ENCODE measurements at regions not wholly inside any gene's neighbourhood (a gene's known extent, or its start where the extent isn't known, plus 50 kb on each side); places are given as distances from the start of the nearest gene placed in this dataset.

DNA sequence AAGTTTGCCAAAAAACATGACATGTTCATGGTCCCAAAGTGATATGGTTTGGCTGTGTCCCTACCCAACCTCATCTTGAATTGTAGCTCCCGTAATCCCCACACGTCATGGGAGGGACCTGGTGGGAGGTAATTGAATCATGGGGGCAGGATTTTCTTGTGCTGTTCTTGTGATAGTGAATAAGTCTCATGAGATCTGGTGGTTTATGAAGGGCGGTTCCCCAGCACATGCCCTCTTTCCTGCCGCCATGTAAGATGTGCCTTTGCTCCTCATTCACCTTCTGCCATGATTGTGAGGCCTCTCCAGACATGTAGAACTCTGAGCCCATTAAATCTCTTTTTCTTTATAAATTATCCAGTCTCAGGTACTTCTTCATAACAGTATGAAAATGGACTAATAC is 322.1 kb downstream of the MED10 start (continued):
- TF ChIP-seq, protein P1, sequence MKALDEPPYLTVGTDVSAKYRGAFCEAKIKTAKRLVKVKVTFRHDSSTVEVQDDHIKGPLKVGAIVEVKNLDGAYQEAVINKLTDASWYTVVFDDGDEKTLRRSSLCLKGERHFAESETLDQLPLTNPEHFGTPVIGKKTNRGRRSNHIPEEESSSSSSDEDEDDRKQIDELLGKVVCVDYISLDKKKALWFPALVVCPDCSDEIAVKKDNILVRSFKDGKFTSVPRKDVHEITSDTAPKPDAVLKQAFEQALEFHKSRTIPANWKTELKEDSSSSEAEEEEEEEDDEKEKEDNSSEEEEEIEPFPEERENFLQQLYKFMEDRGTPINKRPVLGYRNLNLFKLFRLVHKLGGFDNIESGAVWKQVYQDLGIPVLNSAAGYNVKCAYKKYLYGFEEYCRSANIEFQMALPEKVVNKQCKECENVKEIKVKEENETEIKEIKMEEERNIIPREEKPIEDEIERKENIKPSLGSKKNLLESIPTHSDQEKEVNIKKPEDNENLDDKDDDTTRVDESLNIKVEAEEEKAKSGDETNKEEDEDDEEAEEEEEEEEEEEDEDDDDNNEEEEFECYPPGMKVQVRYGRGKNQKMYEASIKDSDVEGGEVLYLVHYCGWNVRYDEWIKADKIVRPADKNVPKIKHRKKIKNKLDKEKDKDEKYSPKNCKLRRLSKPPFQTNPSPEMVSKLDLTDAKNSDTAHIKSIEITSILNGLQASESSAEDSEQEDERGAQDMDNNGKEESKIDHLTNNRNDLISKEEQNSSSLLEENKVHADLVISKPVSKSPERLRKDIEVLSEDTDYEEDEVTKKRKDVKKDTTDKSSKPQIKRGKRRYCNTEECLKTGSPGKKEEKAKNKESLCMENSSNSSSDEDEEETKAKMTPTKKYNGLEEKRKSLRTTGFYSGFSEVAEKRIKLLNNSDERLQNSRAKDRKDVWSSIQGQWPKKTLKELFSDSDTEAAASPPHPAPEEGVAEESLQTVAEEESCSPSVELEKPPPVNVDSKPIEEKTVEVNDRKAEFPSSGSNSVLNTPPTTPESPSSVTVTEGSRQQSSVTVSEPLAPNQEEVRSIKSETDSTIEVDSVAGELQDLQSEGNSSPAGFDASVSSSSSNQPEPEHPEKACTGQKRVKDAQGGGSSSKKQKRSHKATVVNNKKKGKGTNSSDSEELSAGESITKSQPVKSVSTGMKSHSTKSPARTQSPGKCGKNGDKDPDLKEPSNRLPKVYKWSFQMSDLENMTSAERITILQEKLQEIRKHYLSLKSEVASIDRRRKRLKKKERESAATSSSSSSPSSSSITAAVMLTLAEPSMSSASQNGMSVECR (CRISPR knock-in tag; IDR thresholded peaks at IDR 0.05; ENCODE audit: borderline replicate concordance) = no peak
- TF ChIP-seq ZNF671 (CRISPR knock-in tag; IDR thresholded peaks at IDR 0.05) (no peak), ZNF263 (CRISPR knock-in tag; IDR thresholded peaks at IDR 0.05; ENCODE audit: low read depth) (no peak), RELA (CRISPR knock-in tag; IDR thresholded peaks at IDR 0.05; ENCODE audit: borderline replicate concordance) (no peak)
- TF ChIP-seq, protein P2, sequence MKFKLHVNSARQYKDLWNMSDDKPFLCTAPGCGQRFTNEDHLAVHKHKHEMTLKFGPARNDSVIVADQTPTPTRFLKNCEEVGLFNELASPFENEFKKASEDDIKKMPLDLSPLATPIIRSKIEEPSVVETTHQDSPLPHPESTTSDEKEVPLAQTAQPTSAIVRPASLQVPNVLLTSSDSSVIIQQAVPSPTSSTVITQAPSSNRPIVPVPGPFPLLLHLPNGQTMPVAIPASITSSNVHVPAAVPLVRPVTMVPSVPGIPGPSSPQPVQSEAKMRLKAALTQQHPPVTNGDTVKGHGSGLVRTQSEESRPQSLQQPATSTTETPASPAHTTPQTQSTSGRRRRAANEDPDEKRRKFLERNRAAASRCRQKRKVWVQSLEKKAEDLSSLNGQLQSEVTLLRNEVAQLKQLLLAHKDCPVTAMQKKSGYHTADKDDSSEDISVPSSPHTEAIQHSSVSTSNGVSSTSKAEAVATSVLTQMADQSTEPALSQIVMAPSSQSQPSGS (CRISPR knock-in tag; IDR thresholded peaks at IDR 0.05; ENCODE audit: borderline replicate concordance, low read depth) = no peak

DNA sequence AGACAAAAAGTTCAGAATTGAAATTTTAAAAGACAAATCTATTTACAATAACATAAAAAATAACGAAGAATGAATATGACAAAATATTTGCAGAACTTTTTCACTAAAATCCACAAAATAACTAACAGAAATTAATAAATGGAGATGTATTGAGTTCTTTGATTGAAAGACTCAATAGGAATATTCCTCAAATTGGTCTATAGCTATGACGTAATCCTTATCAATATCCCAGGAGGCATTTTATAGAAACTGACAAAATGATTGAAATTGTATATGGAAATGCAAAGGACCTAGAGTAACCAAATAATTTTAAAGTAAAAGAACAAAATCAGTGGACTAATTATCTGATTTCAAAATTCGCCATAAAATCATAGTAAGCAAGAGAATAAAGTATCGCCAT is 328.7 kb downstream of the MED10 start:
- Mint-ChIP-seq H3K4me3 (no peak overlapping the region), H3K9me3 (peaks cover 15% of the 10 kb centered on the region), H3K36me3 (no peaks in the 10 kb centered on the region), H3K4me1 (peaks cover 5% of the 10 kb centered on the region; the same call in 1 of the 2 replicates), H3K27me3 (ENCODE audit: low read depth) (no peaks in the 10 kb centered on the region; the same call in 1 of the 2 replicates), H3K27ac (no peak overlapping the region)
- ChIA-PET CTCF (no interaction called here), POLR2A (no interaction called here)
- DNase-seq (ENCODE audit: low spot score) (no peak), ATAC-seq (no peak)
- TF ChIP-seq, protein P3, sequence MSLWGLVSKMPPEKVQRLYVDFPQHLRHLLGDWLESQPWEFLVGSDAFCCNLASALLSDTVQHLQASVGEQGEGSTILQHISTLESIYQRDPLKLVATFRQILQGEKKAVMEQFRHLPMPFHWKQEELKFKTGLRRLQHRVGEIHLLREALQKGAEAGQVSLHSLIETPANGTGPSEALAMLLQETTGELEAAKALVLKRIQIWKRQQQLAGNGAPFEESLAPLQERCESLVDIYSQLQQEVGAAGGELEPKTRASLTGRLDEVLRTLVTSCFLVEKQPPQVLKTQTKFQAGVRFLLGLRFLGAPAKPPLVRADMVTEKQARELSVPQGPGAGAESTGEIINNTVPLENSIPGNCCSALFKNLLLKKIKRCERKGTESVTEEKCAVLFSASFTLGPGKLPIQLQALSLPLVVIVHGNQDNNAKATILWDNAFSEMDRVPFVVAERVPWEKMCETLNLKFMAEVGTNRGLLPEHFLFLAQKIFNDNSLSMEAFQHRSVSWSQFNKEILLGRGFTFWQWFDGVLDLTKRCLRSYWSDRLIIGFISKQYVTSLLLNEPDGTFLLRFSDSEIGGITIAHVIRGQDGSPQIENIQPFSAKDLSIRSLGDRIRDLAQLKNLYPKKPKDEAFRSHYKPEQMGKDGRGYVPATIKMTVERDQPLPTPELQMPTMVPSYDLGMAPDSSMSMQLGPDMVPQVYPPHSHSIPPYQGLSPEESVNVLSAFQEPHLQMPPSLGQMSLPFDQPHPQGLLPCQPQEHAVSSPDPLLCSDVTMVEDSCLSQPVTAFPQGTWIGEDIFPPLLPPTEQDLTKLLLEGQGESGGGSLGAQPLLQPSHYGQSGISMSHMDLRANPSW (CRISPR knock-in tag; conservative IDR thresholded peaks at IDR 0.05; ENCODE audit: low read depth) = no peak
- TF ChIP-seq ZNF317 (CRISPR knock-in tag; IDR thresholded peaks at IDR 0.05; ENCODE audit: borderline replicate concordance, low read depth) = no peak
- TF ChIP-seq, protein P4, sequence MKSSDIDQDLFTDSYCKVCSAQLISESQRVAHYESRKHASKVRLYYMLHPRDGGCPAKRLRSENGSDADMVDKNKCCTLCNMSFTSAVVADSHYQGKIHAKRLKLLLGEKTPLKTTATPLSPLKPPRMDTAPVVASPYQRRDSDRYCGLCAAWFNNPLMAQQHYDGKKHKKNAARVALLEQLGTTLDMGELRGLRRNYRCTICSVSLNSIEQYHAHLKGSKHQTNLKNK (CRISPR knock-in tag; IDR thresholded peaks at IDR 0.05) = no peak
- no peak for TF ChIP-seq ATF1 (CRISPR knock-in tag; IDR thresholded peaks at IDR 0.05)
- TF ChIP-seq RELA (CRISPR knock-in tag; IDR thresholded peaks at IDR 0.05; ENCODE audit: borderline replicate concordance) = no peak
- no peak for TF ChIP-seq FOXK1 (CRISPR knock-in tag; IDR thresholded peaks at IDR 0.05)
- TF ChIP-seq, protein P5, sequence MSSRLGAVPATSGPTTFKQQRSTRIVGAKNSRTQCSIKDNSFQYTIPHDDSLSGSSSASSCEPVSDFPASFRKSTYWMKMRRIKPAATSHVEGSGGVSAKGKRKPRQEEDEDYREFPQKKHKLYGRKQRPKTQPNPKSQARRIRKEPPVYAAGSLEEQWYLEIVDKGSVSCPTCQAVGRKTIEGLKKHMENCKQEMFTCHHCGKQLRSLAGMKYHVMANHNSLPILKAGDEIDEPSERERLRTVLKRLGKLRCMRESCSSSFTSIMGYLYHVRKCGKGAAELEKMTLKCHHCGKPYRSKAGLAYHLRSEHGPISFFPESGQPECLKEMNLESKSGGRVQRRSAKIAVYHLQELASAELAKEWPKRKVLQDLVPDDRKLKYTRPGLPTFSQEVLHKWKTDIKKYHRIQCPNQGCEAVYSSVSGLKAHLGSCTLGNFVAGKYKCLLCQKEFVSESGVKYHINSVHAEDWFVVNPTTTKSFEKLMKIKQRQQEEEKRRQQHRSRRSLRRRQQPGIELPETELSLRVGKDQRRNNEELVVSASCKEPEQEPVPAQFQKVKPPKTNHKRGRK (CRISPR knock-in tag; IDR thresholded peaks at IDR 0.05; ENCODE audit: borderline replicate concordance) = no peak
- TF ChIP-seq TCF7 (CRISPR knock-in tag; IDR thresholded peaks at IDR 0.05; ENCODE audit: low read depth) = no peak
- TF ChIP-seq, protein P6, sequence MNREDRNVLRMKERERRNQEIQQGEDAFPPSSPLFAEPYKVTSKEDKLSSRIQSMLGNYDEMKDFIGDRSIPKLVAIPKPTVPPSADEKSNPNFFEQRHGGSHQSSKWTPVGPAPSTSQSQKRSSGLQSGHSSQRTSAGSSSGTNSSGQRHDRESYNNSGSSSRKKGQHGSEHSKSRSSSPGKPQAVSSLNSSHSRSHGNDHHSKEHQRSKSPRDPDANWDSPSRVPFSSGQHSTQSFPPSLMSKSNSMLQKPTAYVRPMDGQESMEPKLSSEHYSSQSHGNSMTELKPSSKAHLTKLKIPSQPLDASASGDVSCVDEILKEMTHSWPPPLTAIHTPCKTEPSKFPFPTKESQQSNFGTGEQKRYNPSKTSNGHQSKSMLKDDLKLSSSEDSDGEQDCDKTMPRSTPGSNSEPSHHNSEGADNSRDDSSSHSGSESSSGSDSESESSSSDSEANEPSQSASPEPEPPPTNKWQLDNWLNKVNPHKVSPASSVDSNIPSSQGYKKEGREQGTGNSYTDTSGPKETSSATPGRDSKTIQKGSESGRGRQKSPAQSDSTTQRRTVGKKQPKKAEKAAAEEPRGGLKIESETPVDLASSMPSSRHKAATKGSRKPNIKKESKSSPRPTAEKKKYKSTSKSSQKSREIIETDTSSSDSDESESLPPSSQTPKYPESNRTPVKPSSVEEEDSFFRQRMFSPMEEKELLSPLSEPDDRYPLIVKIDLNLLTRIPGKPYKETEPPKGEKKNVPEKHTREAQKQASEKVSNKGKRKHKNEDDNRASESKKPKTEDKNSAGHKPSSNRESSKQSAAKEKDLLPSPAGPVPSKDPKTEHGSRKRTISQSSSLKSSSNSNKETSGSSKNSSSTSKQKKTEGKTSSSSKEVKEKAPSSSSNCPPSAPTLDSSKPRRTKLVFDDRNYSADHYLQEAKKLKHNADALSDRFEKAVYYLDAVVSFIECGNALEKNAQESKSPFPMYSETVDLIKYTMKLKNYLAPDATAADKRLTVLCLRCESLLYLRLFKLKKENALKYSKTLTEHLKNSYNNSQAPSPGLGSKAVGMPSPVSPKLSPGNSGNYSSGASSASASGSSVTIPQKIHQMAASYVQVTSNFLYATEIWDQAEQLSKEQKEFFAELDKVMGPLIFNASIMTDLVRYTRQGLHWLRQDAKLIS (CRISPR knock-in tag; IDR thresholded peaks at IDR 0.05; ENCODE audit: borderline replicate concordance) = no peak
- TF ChIP-seq, protein P7, sequence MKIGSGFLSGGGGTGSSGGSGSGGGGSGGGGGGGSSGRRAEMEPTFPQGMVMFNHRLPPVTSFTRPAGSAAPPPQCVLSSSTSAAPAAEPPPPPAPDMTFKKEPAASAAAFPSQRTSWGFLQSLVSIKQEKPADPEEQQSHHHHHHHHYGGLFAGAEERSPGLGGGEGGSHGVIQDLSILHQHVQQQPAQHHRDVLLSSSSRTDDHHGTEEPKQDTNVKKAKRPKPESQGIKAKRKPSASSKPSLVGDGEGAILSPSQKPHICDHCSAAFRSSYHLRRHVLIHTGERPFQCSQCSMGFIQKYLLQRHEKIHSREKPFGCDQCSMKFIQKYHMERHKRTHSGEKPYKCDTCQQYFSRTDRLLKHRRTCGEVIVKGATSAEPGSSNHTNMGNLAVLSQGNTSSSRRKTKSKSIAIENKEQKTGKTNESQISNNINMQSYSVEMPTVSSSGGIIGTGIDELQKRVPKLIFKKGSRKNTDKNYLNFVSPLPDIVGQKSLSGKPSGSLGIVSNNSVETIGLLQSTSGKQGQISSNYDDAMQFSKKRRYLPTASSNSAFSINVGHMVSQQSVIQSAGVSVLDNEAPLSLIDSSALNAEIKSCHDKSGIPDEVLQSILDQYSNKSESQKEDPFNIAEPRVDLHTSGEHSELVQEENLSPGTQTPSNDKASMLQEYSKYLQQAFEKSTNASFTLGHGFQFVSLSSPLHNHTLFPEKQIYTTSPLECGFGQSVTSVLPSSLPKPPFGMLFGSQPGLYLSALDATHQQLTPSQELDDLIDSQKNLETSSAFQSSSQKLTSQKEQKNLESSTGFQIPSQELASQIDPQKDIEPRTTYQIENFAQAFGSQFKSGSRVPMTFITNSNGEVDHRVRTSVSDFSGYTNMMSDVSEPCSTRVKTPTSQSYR (CRISPR knock-in tag; IDR thresholded peaks at IDR 0.05) = no peak
- TF ChIP-seq, protein P8, sequence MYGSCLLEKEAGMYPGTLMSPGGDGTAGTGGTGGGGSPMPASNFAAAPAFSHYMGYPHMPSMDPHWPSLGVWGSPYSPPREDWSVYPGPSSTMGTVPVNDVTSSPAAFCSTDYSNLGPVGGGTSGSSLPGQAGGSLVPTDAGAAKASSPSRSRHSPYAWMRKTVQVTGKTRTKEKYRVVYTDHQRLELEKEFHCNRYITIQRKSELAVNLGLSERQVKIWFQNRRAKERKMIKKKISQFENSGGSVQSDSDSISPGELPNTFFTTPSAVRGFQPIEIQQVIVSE (CRISPR knock-in tag; IDR thresholded peaks at IDR 0.05; ENCODE audit: borderline replicate concordance) = no peak
- TF ChIP-seq, protein P9, sequence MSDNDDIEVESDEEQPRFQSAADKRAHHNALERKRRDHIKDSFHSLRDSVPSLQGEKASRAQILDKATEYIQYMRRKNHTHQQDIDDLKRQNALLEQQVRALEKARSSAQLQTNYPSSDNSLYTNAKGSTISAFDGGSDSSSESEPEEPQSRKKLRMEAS (CRISPR knock-in tag; IDR thresholded peaks at IDR 0.05) = no peak
